Upper lobe of left lung (tissue), 6 donors: ENCODE measurements at regions not wholly inside any gene's neighbourhood (a gene's known extent, or its start where the extent isn't known, plus 50 kb on each side); places are given as distances from the start of the nearest gene placed in this dataset.

Source experiments
- ATAC-seq, 2 donors: fragments of 200-7000 bp; cut with Tn5 transposase; one replicate each; pipeline ENCODE4 v1.9.1; 2022; ENCODE audit warnings: mild to moderate bottlenecking in 2 of 2, moderate library complexity in 2 of 2; ENCODE audit not compliant: low FRiP score in 2 of 2
- DNase-seq, 2 donors: peaks; one replicate each; pipeline ENCODE4 v3.0.0-alpha.2; 2019 to 2020
- H3K27ac ChIP-seq, 4 donors: fragments of 200-600 bp; sonication (generic); one replicate each; pipeline ENCODE4 v1.5.1; 2016 to 2019
- H3K27me3 ChIP-seq, 4 donors: fragments of 200-600 bp; sonication (generic); one replicate each; pipeline ENCODE4 v1.5.1; 2017 to 2019
- H3K36me3 ChIP-seq, 4 donors: fragments of 200-600 bp; sonication (generic); one replicate each; pipeline ENCODE4 v1.5.1; 2016 to 2019
- H3K4me1 ChIP-seq, 4 donors: fragments of 200-600 bp; sonication (generic); one replicate each; pipeline ENCODE4 v1.5.1; 2018 to 2019
- H3K4me3 ChIP-seq, 4 donors: fragments of 200-600 bp; sonication (generic); one replicate each; pipeline ENCODE4 v1.5.1; 2017 to 2019; ENCODE audit warnings: mild to moderate bottlenecking in 2 of 4, moderate library complexity in 1 of 4
- H3K9me3 ChIP-seq, 4 donors: fragments of 200-600 bp; sonication (generic); one replicate each; pipeline ENCODE4 v1.5.1; 2018 to 2019
- EP300 ChIP-seq, 4 donors: sonication (generic); formaldehyde crosslinking; IDR thresholded peaks; one replicate each; pipeline ENCODE4 v1.5.1; 2017; ENCODE audit warnings: antibody characterized with exemption in 4 of 4, control low read depth in 2 of 4
- POLR2A ChIP-seq, 4 donors: fragments of 450-650 bp; IDR thresholded peaks; one replicate each; pipeline ENCODE4 v1.5.1; 2016 to 2017; ENCODE audit warnings: antibody characterized with exemption in 4 of 4, mild to moderate bottlenecking in 2 of 4
- POLR2AphosphoS5 ChIP-seq, 2 donors: sonication (generic); formaldehyde crosslinking; IDR thresholded peaks; one replicate each; pipeline ENCODE4 v1.5.1; 2017; ENCODE audit warnings: antibody characterized with exemption in 2 of 2
- WGBS, 2 donors: methylation state at CpG; one replicate each; pipeline ENCODE4 v1.1.5; 2017 to 2018; 5-methylcytosine and 5-hydroxymethylcytosine counted together
- TF ChIP-seq, protein P1 (sequence below), 6 experiments: fragments of 450-650 bp in 4 of 6; fragments of 200-600 bp in 2 of 6; sonication (generic) in 2 of 6; IDR thresholded peaks; one replicate each; pipeline ENCODE4 v1.5.1; 2016 to 2019; ENCODE audit warnings: antibody characterized with exemption in 6 of 6
- donor health status: DM: no; HTN: no; CAD: no; lungs with moderate emphysema.
- donor health status: DM: no; HTN: yes; CAD: no; lungs with severe emphysema.

DNA sequence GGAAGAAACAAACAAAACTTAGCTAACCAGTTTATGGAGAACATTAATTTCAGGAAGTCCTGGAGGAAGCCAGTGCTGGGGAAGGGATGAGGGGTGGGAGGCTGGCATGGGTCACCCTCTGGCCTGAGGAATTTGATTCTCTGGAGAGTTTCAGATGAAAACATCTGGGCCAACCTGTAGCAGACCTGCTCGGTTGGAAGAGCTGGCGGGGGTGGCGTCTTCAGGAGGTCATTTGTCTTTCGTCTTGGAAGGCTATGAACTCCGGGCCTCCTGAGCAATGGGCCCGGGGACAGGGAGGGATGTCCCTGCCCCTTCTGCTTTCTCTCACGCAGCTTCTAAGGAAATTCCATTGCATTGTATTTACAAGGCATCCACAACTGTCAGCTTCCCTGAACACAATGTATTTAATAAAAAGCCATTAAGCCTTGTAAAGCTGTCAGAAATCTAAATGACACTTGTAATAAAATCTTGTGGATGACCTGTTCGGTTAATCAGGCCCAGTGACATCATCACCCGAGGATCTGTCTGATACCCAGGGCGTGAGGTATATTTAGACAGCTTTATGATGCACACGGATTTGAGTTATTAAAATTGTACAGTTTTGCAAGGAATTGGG lies 250.5 kb downstream of the RAB11FIP2 start:
- H3K4me3 ChIP-seq = no peak overlapping the region
- H3K4me1 ChIP-seq = no peaks in the 10 kb centered on the region
- no peaks in the 10 kb centered on the region for H3K9me3 ChIP-seq
- DNase-seq (no peak), ATAC-seq (no peak)
- H3K36me3 ChIP-seq = no peaks in the 10 kb centered on the region
- 52 to 64% methylated on average over 11 of the region's 11 CpGs for WGBS, 2 donors
- TF ChIP-seq, protein P1, sequence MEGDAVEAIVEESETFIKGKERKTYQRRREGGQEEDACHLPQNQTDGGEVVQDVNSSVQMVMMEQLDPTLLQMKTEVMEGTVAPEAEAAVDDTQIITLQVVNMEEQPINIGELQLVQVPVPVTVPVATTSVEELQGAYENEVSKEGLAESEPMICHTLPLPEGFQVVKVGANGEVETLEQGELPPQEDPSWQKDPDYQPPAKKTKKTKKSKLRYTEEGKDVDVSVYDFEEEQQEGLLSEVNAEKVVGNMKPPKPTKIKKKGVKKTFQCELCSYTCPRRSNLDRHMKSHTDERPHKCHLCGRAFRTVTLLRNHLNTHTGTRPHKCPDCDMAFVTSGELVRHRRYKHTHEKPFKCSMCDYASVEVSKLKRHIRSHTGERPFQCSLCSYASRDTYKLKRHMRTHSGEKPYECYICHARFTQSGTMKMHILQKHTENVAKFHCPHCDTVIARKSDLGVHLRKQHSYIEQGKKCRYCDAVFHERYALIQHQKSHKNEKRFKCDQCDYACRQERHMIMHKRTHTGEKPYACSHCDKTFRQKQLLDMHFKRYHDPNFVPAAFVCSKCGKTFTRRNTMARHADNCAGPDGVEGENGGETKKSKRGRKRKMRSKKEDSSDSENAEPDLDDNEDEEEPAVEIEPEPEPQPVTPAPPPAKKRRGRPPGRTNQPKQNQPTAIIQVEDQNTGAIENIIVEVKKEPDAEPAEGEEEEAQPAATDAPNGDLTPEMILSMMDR (IDR thresholded peaks at IDR 0.05) = no peak
- TF ChIP-seq POLR2A (IDR thresholded peaks at IDR 0.05) = no peak
- TF ChIP-seq POLR2AphosphoS5 (IDR thresholded peaks at IDR 0.05) = no peak
- TF ChIP-seq EP300 (IDR thresholded peaks at IDR 0.05) = no peak
- H3K27ac ChIP-seq = no peak overlapping the region
- no peaks in the 10 kb centered on the region for H3K27me3 ChIP-seq

DNA sequence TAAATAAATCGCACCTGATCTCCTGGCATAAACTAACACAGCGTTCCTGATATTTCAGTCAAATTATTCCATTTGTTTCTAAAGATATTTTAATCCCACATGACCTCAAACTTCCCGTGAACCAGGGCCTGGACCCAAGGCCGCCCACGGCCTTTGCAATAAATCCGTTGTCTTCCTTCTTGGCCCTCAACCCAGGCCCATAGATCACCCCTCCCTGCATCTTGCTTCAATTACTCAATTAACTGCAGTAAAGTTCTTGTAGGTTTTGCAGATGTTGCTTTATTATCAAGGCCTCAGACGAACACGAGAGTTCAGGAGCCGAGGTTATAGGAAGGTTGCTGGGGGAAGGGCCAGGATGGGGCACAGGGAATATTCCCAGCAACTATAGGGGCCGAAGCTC lies 249.4 kb downstream of the RAB11FIP2 start:
- no peak for TF ChIP-seq EP300 (IDR thresholded peaks at IDR 0.05)
- TF ChIP-seq, protein P1 (IDR thresholded peaks at IDR 0.05) = no peak
- TF ChIP-seq POLR2AphosphoS5 (IDR thresholded peaks at IDR 0.05) = no peak
- TF ChIP-seq POLR2A (IDR thresholded peaks at IDR 0.05) = no peak
- Histone ChIP-seq H3K36me3 (no peaks in the 10 kb centered on the region), H3K27ac (no peak overlapping the region), H3K4me1 (no peaks in the 10 kb centered on the region), H3K4me3 (no peak overlapping the region), H3K27me3 (no peaks in the 10 kb centered on the region), H3K9me3 (no peaks in the 10 kb centered on the region)
- DNase-seq (no peak), ATAC-seq (no peak)
- 74 to 90% methylated on average over 10 of the region's 10 CpGs for WGBS, 2 donors

DNA sequence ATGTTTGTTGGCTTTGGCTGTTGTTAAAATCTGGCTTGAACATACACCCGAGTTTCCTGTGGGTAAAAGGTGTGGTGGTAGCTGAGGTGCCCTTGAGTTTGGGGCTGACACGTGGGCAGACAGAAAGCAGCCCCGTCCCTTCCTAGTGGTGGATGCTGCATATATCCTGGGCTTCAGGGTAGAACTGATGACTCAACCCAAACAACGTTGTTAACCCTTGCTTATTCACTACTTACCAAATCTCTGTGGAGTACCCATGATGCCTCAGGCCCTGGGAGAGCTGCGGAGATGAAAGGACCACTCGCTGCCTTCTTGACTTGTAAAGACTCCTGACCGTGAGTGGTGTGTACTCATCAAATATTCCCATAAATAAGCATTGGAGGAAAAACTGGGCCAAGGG lies 245.1 kb downstream of the RAB11FIP2 start:
- Histone ChIP-seq H3K27me3 (no peaks in the 10 kb centered on the region), H3K27ac (no peak overlapping the region), H3K36me3 (no peaks in the 10 kb centered on the region), H3K4me1 (no peaks in the 10 kb centered on the region), H3K9me3 (no peaks in the 10 kb centered on the region), H3K4me3 (no peak overlapping the region)
- WGBS, 2 donors = 67 to 70% methylated on average over 4 to 7 of the region's 7 CpGs
- TF ChIP-seq POLR2AphosphoS5 (IDR thresholded peaks at IDR 0.05) (no peak), POLR2A (IDR thresholded peaks at IDR 0.05) (no peak)
- TF ChIP-seq, protein P1 (IDR thresholded peaks at IDR 0.05) = no peak
- DNase-seq (no peak), ATAC-seq (no peak)

GRCh38 chr10:117804470-117805011 lies 242.2 kb downstream of the RAB11FIP2 start:
- peak in 1 of 2 donors; percentile 62 for ATAC-seq

More at GRCh38 chr10:117804470-117805011, 242.2 kb downstream of the RAB11FIP2 start:
- Histone ChIP-seq H3K27me3 (no peaks in the 10 kb centered on the region), H3K27ac (no peak overlapping the region), H3K4me1 (no peaks in the 10 kb centered on the region), H3K4me3 (no peak overlapping the region), H3K9me3 (no peaks in the 10 kb centered on the region), H3K36me3 (no peaks in the 10 kb centered on the region)
- 56 to 86% methylated on average over 10 to 13 of the region's 13 CpGs for WGBS, 2 donors
- TF ChIP-seq EP300 (IDR thresholded peaks at IDR 0.05) (no peak), POLR2A (IDR thresholded peaks at IDR 0.05) (no peak), POLR2AphosphoS5 (IDR thresholded peaks at IDR 0.05) (no peak)
- TF ChIP-seq, protein P1 (IDR thresholded peaks at IDR 0.05) = no peak
- DNase-seq = peak in 1 of 2 donors; percentile 66
